Activated CD4-positive, alpha-beta T cell treated with anti-CD3 and anti-CD28 coated beads, Interleukin-2, amount 10 ng/mL, durations not matched to agents 7 days and 5 days (primary cell): ENCODE measurements at regions not wholly inside any gene's neighbourhood (a gene's known extent, or its start where the extent isn't known, plus 50 kb on each side); places are given as distances from the start of the nearest gene placed in this dataset.
"Not testable (repeated sequence)": the region's sequence is repeated elsewhere in the genome, so short reads cannot be mapped to it uniquely, and the experiment has no call there.

ENCODE experiments used
- CTCF ChIA-PET: fragments of 350-600 bp; sonication (Branson Sonifier 250); formaldehyde crosslinking; loops from one replicate; lab custom pipeline; 2021; ENCODE audit warnings: antibody characterized with exemption; lab: Charles Lee
- POLR2A ChIA-PET: fragments of 350-600 bp; sonication (Branson Sonifier 250); formaldehyde crosslinking; loops from one replicate; lab custom pipeline; 2021; ENCODE audit warnings: antibody characterized with exemption; lab: Charles Lee
- DNase-seq: peaks from one replicate; pipeline ENCODE4 v3.0.0-alpha.2; 2020
- H3K27ac Mint-ChIP-seq: one replicate; pipeline ENCODE4 v1.8.0; 2021; ENCODE audit warnings: mild to moderate bottlenecking, moderate library complexity, mixed read lengths
- H3K27me3 Mint-ChIP-seq: one replicate; pipeline ENCODE4 v1.8.0; 2021; ENCODE audit warnings: mixed read lengths
- H3K36me3 Mint-ChIP-seq: one replicate; pipeline ENCODE4 v1.8.0; 2021; ENCODE audit warnings: low read depth, mixed read lengths
- H3K4me1 Mint-ChIP-seq: one replicate; pipeline ENCODE4 v1.8.0; 2021; ENCODE audit warnings: mixed read lengths
- H3K4me3 Mint-ChIP-seq: one replicate; pipeline ENCODE4 v1.8.0; 2021; ENCODE audit warnings: mild to moderate bottlenecking, moderate library complexity, mixed read lengths
- H3K9me3 Mint-ChIP-seq: one replicate; pipeline ENCODE4 v1.8.0; 2021; ENCODE audit warnings: mixed read lengths

DNA sequence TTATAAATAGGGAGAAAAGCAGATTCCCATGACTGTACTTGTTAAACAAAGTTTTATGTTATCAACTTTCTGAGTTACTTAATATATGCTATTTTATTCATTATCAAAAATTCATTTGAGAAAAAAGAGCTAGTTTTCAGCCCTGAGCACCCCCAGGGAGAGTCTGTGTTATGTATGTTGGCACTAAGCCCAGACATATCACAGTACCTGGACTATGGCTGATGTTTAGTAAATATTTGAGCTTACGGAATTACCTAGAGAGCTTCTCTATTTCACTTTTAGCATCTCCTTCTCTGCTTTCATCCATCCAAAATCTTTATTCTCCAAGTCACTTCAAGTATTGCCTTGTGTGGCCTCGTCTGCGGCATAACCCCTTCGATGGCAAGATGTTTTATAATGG, 225.9 kb upstream of the PCSK5 start:
- ChIA-PET POLR2A (no interaction called here), CTCF (no interaction called here)
- Mint-ChIP-seq H3K36me3 (no peaks in the 10 kb centered on the region), H3K4me3 (no peak overlapping the region), H3K27me3 (peaks cover 2% of the 10 kb centered on the region), H3K27ac (no peak overlapping the region), H3K4me1 (no peaks in the 10 kb centered on the region), H3K9me3 (no peaks in the 10 kb centered on the region)
- DNase-seq, result no peak

DNA sequence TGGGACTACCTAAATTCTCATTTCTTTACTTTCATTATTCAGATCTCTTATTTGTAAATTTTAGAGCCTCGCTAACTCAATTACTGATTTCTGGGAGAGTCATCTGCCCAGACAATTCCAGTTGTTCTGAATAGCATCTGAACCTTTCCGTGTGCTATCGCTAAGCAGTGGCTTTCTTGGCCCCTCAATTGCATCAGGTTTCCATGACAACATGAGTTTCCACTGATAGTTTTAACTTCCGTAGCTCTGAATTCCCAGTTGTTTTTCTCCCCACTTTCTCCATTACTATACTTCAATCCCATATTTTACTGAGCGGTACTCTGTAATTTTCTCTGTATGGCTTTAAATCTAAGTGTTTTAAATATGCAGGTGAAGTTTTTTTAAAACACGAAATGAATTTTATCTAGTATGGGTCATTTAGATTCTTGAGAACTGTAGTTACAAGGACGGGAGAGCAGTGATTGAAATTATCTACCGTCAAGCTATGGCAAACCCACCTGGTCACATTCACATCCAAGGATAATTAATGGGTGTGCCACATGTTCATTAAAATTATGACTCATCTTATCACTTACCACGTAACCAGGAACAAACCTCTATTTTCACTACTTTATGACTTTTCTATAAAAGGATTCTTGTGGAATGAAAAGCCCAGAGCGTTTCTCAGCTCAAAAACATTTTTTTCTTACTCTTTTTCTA, 223.5 kb upstream of the PCSK5 start:
- Mint-ChIP-seq H3K27me3 (peaks cover 2% of the 10 kb centered on the region), H3K36me3 (no peaks in the 10 kb centered on the region), H3K9me3 (no peaks in the 10 kb centered on the region), H3K4me1 (no peaks in the 10 kb centered on the region), H3K27ac (no peak overlapping the region), H3K4me3 (no peak overlapping the region)
- no peak for DNase-seq
- ChIA-PET POLR2A (no interaction called here), CTCF (no interaction called here)

DNA sequence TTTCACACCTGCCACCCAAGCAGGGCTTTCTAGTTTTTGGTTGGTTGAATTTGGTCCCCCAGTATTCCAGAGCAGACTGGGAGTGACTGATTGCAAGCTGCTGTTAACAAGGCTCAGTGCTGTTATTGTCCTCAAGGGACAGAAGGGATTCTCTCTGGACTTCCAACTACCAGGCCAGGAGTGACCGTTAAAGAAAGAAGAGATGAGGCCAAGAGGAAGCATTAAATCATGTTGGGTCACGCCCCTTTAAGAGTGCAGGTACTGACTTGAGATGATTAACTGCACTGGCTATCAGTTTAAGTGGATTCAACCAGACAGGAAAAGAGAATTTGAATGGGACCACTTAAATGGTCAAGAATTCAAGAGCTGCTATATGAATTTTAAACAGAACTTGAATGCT, 220.8 kb upstream of the PCSK5 start:
- H3K27ac Mint-ChIP-seq, result no peak overlapping the region
- H3K4me3 Mint-ChIP-seq, result no peak overlapping the region
- no peaks in the 10 kb centered on the region for H3K36me3 Mint-ChIP-seq
- ChIA-PET POLR2A (no interaction called here), CTCF (no interaction called here)
- DNase-seq, result no peak
- no peaks in the 10 kb centered on the region for H3K4me1 Mint-ChIP-seq
- H3K27me3 Mint-ChIP-seq, result peaks cover 2% of the 10 kb centered on the region
- no peaks in the 10 kb centered on the region for H3K9me3 Mint-ChIP-seq

DNA sequence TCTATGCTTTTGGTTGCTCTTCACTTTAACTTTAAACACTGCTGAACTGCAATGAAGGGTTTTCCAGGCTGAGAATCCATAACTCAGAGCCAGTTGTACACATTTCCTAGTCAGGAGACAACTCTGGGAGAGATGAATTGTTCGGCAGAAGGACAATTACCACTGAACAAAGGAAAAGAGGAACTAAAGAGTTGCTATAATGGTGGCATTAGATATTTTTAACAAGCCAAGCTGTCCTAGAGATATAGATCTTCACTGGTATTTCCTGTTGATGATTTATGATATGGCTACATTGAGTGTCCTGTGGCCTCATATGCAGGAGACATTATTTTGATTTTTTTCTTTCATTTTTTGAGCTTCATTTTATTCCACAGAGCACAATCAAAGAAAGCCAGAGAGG, 219.1 kb upstream of the PCSK5 start:
- Mint-ChIP-seq H3K27me3 (peaks cover 2% of the 10 kb centered on the region), H3K4me1 (no peaks in the 10 kb centered on the region), H3K9me3 (no peaks in the 10 kb centered on the region), H3K4me3 (no peak overlapping the region), H3K36me3 (no peaks in the 10 kb centered on the region), H3K27ac (no peak overlapping the region)
- no peak for DNase-seq
- POLR2A ChIA-PET, result no interaction called here
- CTCF ChIA-PET, result no interaction called here

DNA sequence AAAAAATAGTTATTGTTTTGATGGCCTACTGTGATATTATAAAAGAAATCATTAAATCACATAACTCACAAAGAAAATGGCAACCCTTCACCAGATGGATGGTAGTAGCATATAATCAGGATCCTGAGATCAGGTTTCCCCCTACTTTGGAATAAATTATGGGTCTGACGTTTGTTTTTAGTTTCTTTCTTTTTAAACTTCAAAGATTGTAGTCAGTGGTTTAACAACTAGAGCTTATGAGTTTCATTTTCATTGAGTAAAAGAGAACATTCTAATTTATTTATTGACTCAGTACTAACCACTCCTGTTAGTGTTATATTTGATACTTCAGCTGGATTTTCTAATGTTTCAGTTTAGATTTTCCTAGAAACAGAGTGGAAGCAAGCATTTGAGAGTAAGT, 218.0 kb upstream of the PCSK5 start:
- Mint-ChIP-seq H3K27me3 (no peaks in the 10 kb centered on the region), H3K27ac (no peak overlapping the region), H3K9me3 (no peaks in the 10 kb centered on the region), H3K4me1 (no peaks in the 10 kb centered on the region), H3K36me3 (no peaks in the 10 kb centered on the region), H3K4me3 (no peak overlapping the region)
- POLR2A ChIA-PET, result no interaction called here
- no peak for DNase-seq
- CTCF ChIA-PET, result no interaction called here

DNA sequence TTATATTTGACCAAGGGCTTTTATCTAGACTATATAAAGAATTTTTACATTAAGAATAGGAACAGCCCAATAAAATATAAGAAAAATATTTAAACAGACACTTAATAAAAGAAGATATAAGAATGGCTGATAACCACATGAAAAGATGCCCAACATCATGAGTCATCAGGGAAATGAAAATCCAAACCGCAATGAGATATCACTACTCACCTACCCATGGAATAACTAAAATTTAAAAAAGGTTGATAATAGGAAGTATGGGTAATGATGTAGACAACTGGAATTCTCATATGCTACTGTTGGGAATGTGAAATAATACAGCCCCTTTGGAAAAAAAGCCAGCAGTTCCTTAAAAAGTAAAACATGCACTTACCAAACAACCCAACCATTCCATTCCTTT, 206.9 kb upstream of the PCSK5 start:
- POLR2A ChIA-PET, result no interaction called here
- Mint-ChIP-seq H3K27me3 (no peaks in the 10 kb centered on the region), H3K4me1 (no peaks in the 10 kb centered on the region), H3K36me3 (no peaks in the 10 kb centered on the region), H3K4me3 (no peak overlapping the region), H3K9me3 (no peaks in the 10 kb centered on the region), H3K27ac (no peak overlapping the region)
- CTCF ChIA-PET, result no interaction called here
- DNase-seq, result no peak

DNA sequence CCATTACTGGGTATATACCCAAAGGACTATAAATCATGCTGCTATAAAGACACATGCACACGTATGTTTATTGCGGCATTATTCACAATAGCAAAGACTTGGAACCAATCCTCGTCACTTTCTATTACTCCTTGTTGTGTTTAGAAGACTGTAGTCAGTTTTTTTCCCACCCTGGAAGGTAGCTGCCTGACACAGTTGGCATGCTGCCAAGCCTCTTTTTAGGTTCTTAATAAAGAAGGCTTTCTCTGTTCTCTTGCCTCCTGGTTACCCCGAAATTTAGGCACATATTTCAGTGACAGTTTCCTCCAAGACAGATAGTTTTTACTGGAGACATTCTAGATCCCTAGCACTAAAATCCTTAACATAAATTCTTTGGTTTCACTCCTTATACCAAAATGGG, 205.4 kb upstream of the PCSK5 start:
- Mint-ChIP-seq H3K9me3 (no peaks in the 10 kb centered on the region), H3K27me3 (no peaks in the 10 kb centered on the region), H3K4me1 (no peaks in the 10 kb centered on the region), H3K4me3 (no peak overlapping the region), H3K27ac (no peak overlapping the region), H3K36me3 (no peaks in the 10 kb centered on the region)
- CTCF ChIA-PET, result no interaction called here
- POLR2A ChIA-PET, result no interaction called here
- no peak for DNase-seq

DNA sequence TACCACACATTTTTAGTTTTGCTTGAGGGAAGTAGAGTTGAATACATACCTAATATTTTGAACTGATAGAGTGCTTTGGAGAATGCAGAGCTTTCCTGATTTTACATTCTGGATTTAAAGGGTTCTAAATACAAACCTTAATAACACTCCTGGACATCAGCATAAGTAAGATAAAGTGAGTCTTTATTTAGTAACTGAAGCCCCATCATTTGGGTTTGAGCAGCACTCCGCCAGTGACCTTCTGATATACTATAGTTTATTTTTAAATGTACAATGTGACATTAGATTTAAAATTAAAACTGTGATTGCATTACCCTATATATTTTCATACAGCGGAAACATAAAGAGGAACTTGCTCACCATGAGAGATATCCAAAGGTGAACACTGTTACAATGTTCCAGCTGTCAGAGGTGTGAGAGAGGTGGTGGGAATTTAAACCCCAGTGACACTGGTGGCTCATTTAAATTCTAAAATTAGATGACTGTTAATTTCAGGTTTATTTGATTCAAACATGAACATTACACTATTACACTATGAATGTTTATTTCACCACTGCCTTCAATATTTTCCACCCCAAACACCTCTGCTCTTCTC, 203.0 kb upstream of the PCSK5 start:
- no peak overlapping the region for H3K27ac Mint-ChIP-seq
- POLR2A ChIA-PET, result no interaction called here
- no peaks in the 10 kb centered on the region for H3K36me3 Mint-ChIP-seq
- no peaks in the 10 kb centered on the region for H3K4me1 Mint-ChIP-seq
- no peaks in the 10 kb centered on the region for H3K9me3 Mint-ChIP-seq
- no peak overlapping the region for H3K4me3 Mint-ChIP-seq
- no peak for DNase-seq
- H3K27me3 Mint-ChIP-seq, result no peaks in the 10 kb centered on the region
- CTCF ChIA-PET, result no interaction called here

DNA sequence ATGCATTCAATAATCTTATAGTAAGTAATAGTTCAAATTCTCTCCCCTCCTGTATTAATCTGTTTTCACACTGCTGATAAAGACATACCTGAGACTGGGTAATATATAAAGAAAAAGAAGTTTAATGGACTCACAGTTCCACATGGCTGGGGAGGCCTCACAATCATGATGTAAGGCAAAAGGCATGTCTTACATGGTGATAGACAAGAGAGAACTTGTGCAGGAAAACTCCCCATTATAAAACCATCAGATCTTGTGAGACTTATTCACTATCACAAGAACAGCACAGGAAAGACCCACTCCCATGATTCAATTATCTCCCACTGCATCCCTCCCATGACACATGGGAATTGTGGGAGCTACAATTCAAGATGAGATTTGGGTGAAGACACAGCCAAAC, 199.9 kb upstream of the PCSK5 start:
- not testable (repeated sequence) for H3K27ac Mint-ChIP-seq, H3K27me3 Mint-ChIP-seq
- CTCF ChIA-PET, result interaction anchor here (0.6 kb wide), 1 partner anchor 358 kb away, joined by 3 read pairs; no protein-coding TSS in a partner anchor

DNA sequence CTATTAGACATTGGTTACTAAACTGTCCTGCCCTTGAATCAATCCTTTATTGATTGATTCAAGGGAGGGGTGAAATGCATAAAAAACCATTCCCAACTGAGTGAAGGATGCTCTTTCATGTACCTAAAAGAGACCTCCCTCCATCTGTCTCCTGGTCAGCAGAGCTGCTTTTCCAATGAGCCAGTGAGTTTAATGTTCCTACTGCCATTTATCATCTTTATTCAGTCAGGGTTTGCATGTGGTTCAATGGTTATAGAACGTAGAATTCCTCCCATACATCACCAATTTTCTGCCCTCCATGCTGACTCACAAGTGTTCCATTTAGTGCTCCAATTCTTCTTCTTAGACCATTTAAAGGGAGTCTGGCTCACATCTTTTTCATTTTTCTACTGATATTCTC, 199.1 kb upstream of the PCSK5 start:
- no peak for DNase-seq
- Mint-ChIP-seq H3K27ac (no peak overlapping the region), H3K36me3 (no peaks in the 10 kb centered on the region), H3K27me3 (no peaks in the 10 kb centered on the region), H3K9me3 (no peaks in the 10 kb centered on the region), H3K4me1 (no peaks in the 10 kb centered on the region), H3K4me3 (no peak overlapping the region)
- POLR2A ChIA-PET, result no interaction called here
- CTCF ChIA-PET, result no interaction called here

More for the DNA sequence above, 199.9 kb upstream of the PCSK5 start:
- H3K36me3 Mint-ChIP-seq, H3K4me1 Mint-ChIP-seq, DNase-seq, H3K9me3 Mint-ChIP-seq, POLR2A ChIA-PET, H3K4me3 Mint-ChIP-seq: not testable (repeated sequence)

DNA sequence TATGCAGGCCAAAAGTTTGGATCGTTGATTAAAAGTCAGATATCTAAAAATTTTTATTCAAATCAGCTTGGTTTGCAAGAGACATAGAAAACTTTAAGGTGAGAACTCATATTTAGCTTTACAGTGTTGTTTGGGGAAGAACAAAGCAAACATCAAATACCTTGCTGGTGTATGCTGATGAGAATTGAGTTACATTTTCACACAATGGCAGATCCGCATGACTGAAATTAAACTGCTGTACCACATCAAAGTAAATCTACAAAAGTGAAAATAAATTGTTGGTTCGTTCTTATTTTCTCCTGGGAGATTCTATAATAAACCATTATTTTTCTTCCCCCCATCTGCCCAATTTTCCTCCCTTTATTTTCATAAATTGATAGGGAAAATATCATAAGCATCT, 198.2 kb upstream of the PCSK5 start:
- Mint-ChIP-seq H3K9me3 (no peaks in the 10 kb centered on the region), H3K36me3 (no peaks in the 10 kb centered on the region), H3K27ac (no peak overlapping the region), H3K4me1 (no peaks in the 10 kb centered on the region), H3K27me3 (no peaks in the 10 kb centered on the region), H3K4me3 (no peak overlapping the region)
- CTCF ChIA-PET, result no interaction called here
- no peak for DNase-seq
- POLR2A ChIA-PET, result no interaction called here

DNA sequence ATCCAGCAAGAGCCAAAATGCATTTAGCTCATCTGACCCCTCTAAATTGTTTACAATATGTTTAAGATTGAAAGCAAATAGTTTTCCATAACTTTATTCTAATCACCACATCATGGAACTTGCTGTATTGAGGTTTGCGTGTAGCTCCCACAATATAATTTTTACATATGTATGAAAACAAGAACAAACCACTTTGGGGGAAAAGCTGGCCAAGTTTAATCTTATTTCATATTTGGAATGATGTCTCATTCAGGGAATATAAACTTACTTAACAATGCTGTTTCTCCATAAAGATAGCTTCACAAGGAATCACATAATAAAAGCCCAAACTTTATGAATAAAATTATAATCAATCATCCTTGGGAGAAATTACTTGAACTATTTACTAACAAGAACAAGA, 194.6 kb upstream of the PCSK5 start:
- no peak for DNase-seq
- H3K36me3 Mint-ChIP-seq, result no peaks in the 10 kb centered on the region
- H3K4me3 Mint-ChIP-seq, result no peak overlapping the region
- ChIA-PET CTCF (interaction anchor here (0.7 kb wide), 1 partner anchor 753 kb away, joined by 4 read pairs; no protein-coding TSS in a partner anchor), POLR2A (no interaction called here)
- no peaks in the 10 kb centered on the region for H3K9me3 Mint-ChIP-seq
- no peak overlapping the region for H3K27ac Mint-ChIP-seq
- H3K4me1 Mint-ChIP-seq, result no peaks in the 10 kb centered on the region
- H3K27me3 Mint-ChIP-seq, result no peaks in the 10 kb centered on the region

DNA sequence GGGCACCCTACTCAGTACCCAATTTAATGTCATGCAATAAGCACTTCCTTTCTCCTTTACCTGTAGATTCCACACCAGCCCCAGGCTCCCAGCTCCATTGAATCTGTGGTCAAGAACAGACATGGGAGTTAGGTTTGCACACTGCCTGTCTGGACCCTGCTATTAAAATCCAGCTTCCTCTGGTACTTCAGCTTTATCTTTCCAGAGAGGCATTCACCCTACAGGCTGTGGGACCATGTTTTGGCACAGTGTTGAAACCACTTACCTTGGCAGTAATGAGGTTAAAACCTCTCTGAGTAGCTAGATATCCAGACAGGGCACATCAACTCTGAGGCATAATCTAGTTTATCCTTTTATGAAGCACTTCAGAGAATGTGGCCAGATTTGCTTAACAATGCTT, 191.5 kb upstream of the PCSK5 start:
- Mint-ChIP-seq H3K4me1 (no peaks in the 10 kb centered on the region), H3K36me3 (no peaks in the 10 kb centered on the region), H3K4me3 (no peak overlapping the region), H3K9me3 (no peaks in the 10 kb centered on the region), H3K27me3 (no peaks in the 10 kb centered on the region), H3K27ac (no peak overlapping the region)
- ChIA-PET CTCF (interaction anchor here (1.2 kb wide), 1 partner anchor 12 kb away, joined by 3 read pairs; no protein-coding TSS in a partner anchor), POLR2A (no interaction called here)
- no peak for DNase-seq
